Endothelial cell of umbilical vein (primary cell): ENCODE measurements at regions not wholly inside any gene's neighbourhood (a gene's known extent, or its start where the extent isn't known, plus 50 kb on each side); places are given as distances from the start of the nearest gene placed in this dataset.

Experiments used
- BruUV-seq: library from RNA; stranded (reverse); fragments of 400-500 nt; replicated peaks from 2 replicates; lab custom pipeline; 2021; lab: Mats Ljungman, UMichigan
- CTCF ChIA-PET: fragments of 300-600, 350-600 bp; sonication (Branson Sonifier 250); formaldehyde crosslinking; loops from one replicate; lab custom pipeline; 2021; ENCODE audit warnings: antibody characterized with exemption, inconsistent platforms; lab: Charles Lee
- POLR2A ChIA-PET: fragments of 300-600, 350-600 bp; sonication (Branson Sonifier 250); formaldehyde crosslinking; loops from one replicate; lab custom pipeline; 2021; ENCODE audit warnings: antibody characterized with exemption, inconsistent platforms; lab: Charles Lee
- DNase-seq: peaks from one replicate; pipeline ENCODE4 v3.0.0-alpha.2; 2011; ENCODE audit warnings: low read depth, low spot score
- FAIRE-seq: peaks from 2 replicates; lab custom pipeline; 2011; peaks lifted over from hg19 to GRCh38; lab: Jason Lieb, UNC
- H2AFZ ChIP-seq: 2 replicates; pipeline ENCODE4 v1.6.0; 2012; ENCODE audit warnings: low read depth, low read length, control low read depth, inconsistent platforms
- H3K27ac ChIP-seq: 2 replicates; pipeline ENCODE4 v1.5.1; 2011; ENCODE audit warnings: low read depth, mild to moderate bottlenecking, control low read depth, low read length, moderate library complexity; ENCODE audit not compliant: insufficient read depth
- H3K27me3 ChIP-seq, 2 experiments: 2 replicates each; pipeline versions ENCODE4 v1.6.0 to v1.6.1; 2011; ENCODE audit warnings: low read length in 2 of 2, mixed read lengths in 1 of 2; ENCODE audit not compliant: control insufficient read depth in 2 of 2, insufficient read depth in 2 of 2
- H3K36me3 ChIP-seq, 2 experiments: 2 replicates in 1 of 2; 3 replicates in 1 of 2; pipeline ENCODE4 v1.5.1; 2011; ENCODE audit warnings: low read length in 2 of 2, mild to moderate bottlenecking in 1 of 2, moderate library complexity in 1 of 2; ENCODE audit not compliant: control insufficient read depth in 2 of 2, insufficient read depth in 2 of 2; ENCODE audit errors: extremely low read depth in 1 of 2
- H3K4me1 ChIP-seq: 3 replicates; pipeline ENCODE4 v1.5.1; 2011; ENCODE audit warnings: mild to moderate bottlenecking, low read length; ENCODE audit not compliant: control insufficient read depth, insufficient read depth; ENCODE audit errors: extremely low read depth
- H3K4me2 ChIP-seq: 2 replicates; pipeline ENCODE4 v1.6.1; 2011; ENCODE audit warnings: low read length, control low read depth, mixed read lengths; ENCODE audit not compliant: insufficient read depth
- H3K4me3 ChIP-seq, 3 experiments: fragments of 200-600 bp in 1 of 3; sonication (generic), shearing (Covaris generic) in 1 of 3; replicated peaks in 1 of 3; 2 replicates each; pipeline ENCODE4 v1.5.1; 2011 to 2016; ENCODE audit warnings: control low read depth in 3 of 3, low read length in 3 of 3, mild to moderate bottlenecking in 2 of 3, inconsistent platforms in 1 of 3, low read depth in 1 of 3, moderate library complexity in 1 of 3; ENCODE audit not compliant: insufficient read depth in 1 of 3
- H3K79me2 ChIP-seq: 2 replicates; pipeline ENCODE4 v1.6.0; 2012; ENCODE audit warnings: low read length, inconsistent platforms; ENCODE audit not compliant: control insufficient read depth, insufficient read depth
- H3K9ac ChIP-seq: replicated peaks from 2 replicates; pipeline ENCODE3; 2011; ENCODE audit warnings: low read length, control low read depth; ENCODE audit not compliant: insufficient read depth; ENCODE audit errors: extremely low read depth
- H3K9me1 ChIP-seq: replicated peaks from 3 replicates; pipeline ENCODE4 v1.6.0; 2011; ENCODE audit warnings: mild to moderate bottlenecking, low read length; ENCODE audit not compliant: control insufficient read depth, insufficient read depth; ENCODE audit errors: extremely low read depth
- H3K9me3 ChIP-seq: replicated peaks from 2 replicates; pipeline ENCODE4 v1.5.1; 2012; ENCODE audit warnings: low read length, inconsistent platforms; ENCODE audit not compliant: control insufficient read depth, insufficient read depth
- H4K20me1 ChIP-seq: replicated peaks from 2 replicates; pipeline ENCODE3; 2011; ENCODE audit warnings: mild to moderate bottlenecking, low read length; ENCODE audit not compliant: control insufficient read depth, insufficient read depth; ENCODE audit errors: extremely low read depth
- EZH2 ChIP-seq: IDR thresholded peaks from 2 replicates; pipeline ENCODE4 v1.6.1; 2012; ENCODE audit warnings: borderline replicate concordance, low read depth, mild to moderate bottlenecking, moderate library complexity, low read length, inconsistent platforms; ENCODE audit not compliant: severe bottlenecking
- FOS ChIP-seq: IDR thresholded peaks from 2 replicates; pipeline ENCODE4 v1.6.1; 2011; ENCODE audit warnings: mild to moderate bottlenecking, low read length, moderate library complexity, borderline replicate concordance; ENCODE audit not compliant: insufficient read depth
- GATA2 ChIP-seq: IDR thresholded peaks from 2 replicates; pipeline ENCODE4 v1.7.0; 2011; ENCODE audit warnings: low read depth, mild to moderate bottlenecking, moderate library complexity, mixed read lengths, low read length; ENCODE audit not compliant: insufficient read length, insufficient read depth
- JUN ChIP-seq: IDR thresholded peaks from 2 replicates; pipeline ENCODE4 v1.6.1; 2011; ENCODE audit warnings: borderline replicate concordance, low read depth; ENCODE audit not compliant: insufficient read length, insufficient read depth
- MYC ChIP-seq: IDR thresholded peaks from one replicate; pipeline ENCODE4 v1.6.1; 2011; ENCODE audit warnings: mild to moderate bottlenecking, low read depth, low read length
- POLR2A ChIP-seq: IDR thresholded peaks from 2 replicates; pipeline ENCODE4 v1.6.1; 2012; ENCODE audit warnings: low read depth, mild to moderate bottlenecking, control low read depth, low read length
- POLR2AphosphoS5 ChIP-seq: IDR thresholded peaks from 2 replicates; pipeline ENCODE4 v1.6.1; 2012; ENCODE audit warnings: low read depth, mild to moderate bottlenecking, control low read depth, low read length, moderate library complexity; ENCODE audit not compliant: insufficient read depth
- dilution Hi-C: fragments of 300-500 bp; cut with MboI; formaldehyde crosslinking; loops from one replicate; pipeline ENCODE4 v1.15.0; 2019; ENCODE audit warnings: low sequenced_read_pairs; ENCODE audit not compliant: extremely low pct_ligation_motif_present
- intact Hi-C: fragments of 100-400 bp; cut with micrococcal nuclease; formaldehyde crosslinking; loops from one replicate; pipeline ENCODE4 v1.10.0; 2022
- TF ChIP-seq, protein P1 (sequence below): IDR thresholded peaks from 2 replicates; pipeline ENCODE4 v1.6.1; 2011; ENCODE audit not compliant: insufficient read depth, insufficient read length
- TF ChIP-seq, protein P2 (sequence below), 2 donors: IDR thresholded peaks; 1 replicate in 1 of 2; 2 replicates in 1 of 2; pipeline ENCODE4 v1.5.1; 2011; ENCODE audit warnings: low read length in 2 of 2, mild to moderate bottlenecking in 2 of 2, moderate library complexity in 2 of 2, control low read depth in 1 of 2, inconsistent platforms in 1 of 2, low read depth in 1 of 2; ENCODE audit not compliant: insufficient read depth in 1 of 2; ENCODE audit errors: extremely low read depth in 1 of 2

DNA sequence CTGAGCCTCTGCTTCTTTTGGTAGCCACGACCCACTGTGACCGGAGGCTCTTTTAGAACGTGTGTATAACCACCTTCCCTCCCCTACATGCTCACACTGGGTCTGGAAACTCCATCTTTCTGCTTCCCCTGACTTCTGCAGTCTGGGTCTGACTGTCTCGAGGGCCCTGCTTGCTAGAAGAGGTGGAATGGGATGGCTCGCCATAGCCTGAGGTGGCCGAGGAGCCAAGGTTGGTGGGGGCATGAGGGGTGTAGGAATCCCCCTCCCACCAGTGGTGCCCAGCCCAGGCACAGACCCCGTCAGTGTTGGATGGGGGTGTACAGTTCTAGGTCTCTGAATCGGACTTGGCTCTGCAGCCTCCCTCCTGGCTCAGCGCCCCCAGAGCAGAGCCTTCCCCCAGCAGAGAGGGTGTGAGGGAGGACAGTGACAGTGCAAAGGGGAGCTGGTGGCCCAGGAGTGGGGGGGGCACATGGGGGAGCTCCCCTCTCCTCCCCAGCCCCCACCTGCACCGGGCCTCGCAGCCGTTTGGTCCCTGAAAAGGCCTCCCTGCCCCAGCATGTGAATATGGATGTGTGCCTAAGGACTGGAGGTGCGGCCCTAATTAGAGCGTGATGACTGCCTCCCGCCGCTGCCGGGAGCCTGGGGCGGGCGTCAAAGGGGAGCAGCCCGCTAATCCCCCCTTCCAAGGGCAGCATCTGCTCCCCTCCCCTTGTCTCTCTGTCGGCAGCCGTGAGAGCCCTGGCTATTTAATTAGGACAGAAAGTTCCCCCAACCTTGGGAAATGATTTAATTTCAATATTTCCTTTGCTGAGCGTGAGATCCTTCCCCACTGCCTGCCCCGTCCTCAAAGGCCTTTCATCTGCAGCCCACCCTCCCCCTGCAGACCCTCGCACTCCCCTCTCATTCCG is 196.2 kb upstream of the C14orf180 start:
- H3K27me3 ChIP-seq = peaks cover 0 to 17% of the 10 kb centered on the region in 2 experiments
- intact Hi-C loops (no loop called here), dilution Hi-C loops (no loop called here)
- no peaks in the 10 kb centered on the region for H3K9me1 ChIP-seq
- no peaks in the 10 kb centered on the region for H3K36me3 ChIP-seq
- FAIRE-seq (no peak), DNase-seq (no peak)
- no peak overlapping the region for H3K27ac ChIP-seq
- H3K4me3 ChIP-seq = no peak overlapping the region
- no peak overlapping the region for H3K4me2 ChIP-seq
- POLR2A ChIA-PET = no interaction called here
- TF ChIP-seq, protein P1, sequence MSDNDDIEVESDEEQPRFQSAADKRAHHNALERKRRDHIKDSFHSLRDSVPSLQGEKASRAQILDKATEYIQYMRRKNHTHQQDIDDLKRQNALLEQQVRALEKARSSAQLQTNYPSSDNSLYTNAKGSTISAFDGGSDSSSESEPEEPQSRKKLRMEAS = no peak
- TF ChIP-seq GATA2 = no peak
- TF ChIP-seq JUN = no peak
- TF ChIP-seq, protein P2, sequence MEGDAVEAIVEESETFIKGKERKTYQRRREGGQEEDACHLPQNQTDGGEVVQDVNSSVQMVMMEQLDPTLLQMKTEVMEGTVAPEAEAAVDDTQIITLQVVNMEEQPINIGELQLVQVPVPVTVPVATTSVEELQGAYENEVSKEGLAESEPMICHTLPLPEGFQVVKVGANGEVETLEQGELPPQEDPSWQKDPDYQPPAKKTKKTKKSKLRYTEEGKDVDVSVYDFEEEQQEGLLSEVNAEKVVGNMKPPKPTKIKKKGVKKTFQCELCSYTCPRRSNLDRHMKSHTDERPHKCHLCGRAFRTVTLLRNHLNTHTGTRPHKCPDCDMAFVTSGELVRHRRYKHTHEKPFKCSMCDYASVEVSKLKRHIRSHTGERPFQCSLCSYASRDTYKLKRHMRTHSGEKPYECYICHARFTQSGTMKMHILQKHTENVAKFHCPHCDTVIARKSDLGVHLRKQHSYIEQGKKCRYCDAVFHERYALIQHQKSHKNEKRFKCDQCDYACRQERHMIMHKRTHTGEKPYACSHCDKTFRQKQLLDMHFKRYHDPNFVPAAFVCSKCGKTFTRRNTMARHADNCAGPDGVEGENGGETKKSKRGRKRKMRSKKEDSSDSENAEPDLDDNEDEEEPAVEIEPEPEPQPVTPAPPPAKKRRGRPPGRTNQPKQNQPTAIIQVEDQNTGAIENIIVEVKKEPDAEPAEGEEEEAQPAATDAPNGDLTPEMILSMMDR (IDR thresholded peaks at IDR 0.05; ENCODE audit: extremely low read depth in 1 of 2, insufficient read depth in 1 of 2, low read depth in 1 of 2, low read length in 2 of 2) = no peak
- TF ChIP-seq MYC = no peak
- TF ChIP-seq FOS = no peak
- TF ChIP-seq POLR2AphosphoS5 = no peak
- TF ChIP-seq POLR2A = no peak
- TF ChIP-seq EZH2 = no peak
- no peaks in the 10 kb centered on the region for H3K4me1 ChIP-seq
- H2AFZ ChIP-seq = no peak overlapping the region
- H4K20me1 ChIP-seq = no peaks in the 10 kb centered on the region
- H3K9ac ChIP-seq = no peak overlapping the region
- H3K9me3 ChIP-seq = no peaks in the 10 kb centered on the region
- CTCF ChIA-PET = interaction anchor here (0.8 kb wide), 1 partner anchor 18 kb away, joined by 3 read pairs; no protein-coding TSS in a partner anchor
- H3K79me2 ChIP-seq = no peaks in the 10 kb centered on the region
- no TSS peak for BruUV-seq
